ENCODE measurements at regions not wholly inside any gene's neighbourhood (a gene's known extent, or its start where the extent isn't known, plus 50 kb on each side); places are given as distances from the start of the nearest gene placed in this dataset.

GRCh38 chr1:191284175-191284574, 806.5 kb upstream of the BRINP3 start:
- no peak for TF ChIP-seq CTCF (IDR thresholded peaks at IDR 0.05; ENCODE audit: low read depth, low read length, poor library complexity, severe bottlenecking)
- TF ChIP-seq EZH2phosphoT487 (IDR thresholded peaks at IDR 0.05; ENCODE audit: borderline replicate concordance, low read length) = no peak
